IMR-90 (cell line): ENCODE measurements at regions not wholly inside any gene's neighbourhood (a gene's known extent, or its start where the extent isn't known, plus 50 kb on each side); places are given as distances from the start of the nearest gene placed in this dataset.

Experiments used
- BHLHE40 ChIP-seq: fragments of 150-350 bp; IDR thresholded peaks from 2 replicates; pipeline ENCODE4 v1.6.1; 2016; ENCODE audit warnings: mild to moderate bottlenecking, low read depth, low read length
- CEBPB ChIP-seq: IDR thresholded peaks from 2 replicates; pipeline ENCODE4 v1.6.1; 2012; ENCODE audit warnings: low read depth, low read length, improper control_type of control experiment
- CTCF ChIP-seq: conservative IDR thresholded peaks from 2 replicates; pipeline ENCODE4 v1.5.1; 2012; ENCODE audit warnings: mild to moderate bottlenecking, low read depth, low read length, improper control_type of control experiment
- ELK1 ChIP-seq: fragments of 150-350 bp; IDR thresholded peaks from 2 replicates; pipeline ENCODE4 v1.6.1; 2016; ENCODE audit warnings: low read depth, mild to moderate bottlenecking, low read length, moderate library complexity, borderline replicate concordance
- FOS ChIP-seq: fragments of 150-350 bp; IDR thresholded peaks from 2 replicates; pipeline ENCODE4 v1.6.1; 2016; ENCODE audit warnings: low read depth, low read length
- MAZ ChIP-seq: IDR thresholded peaks from 2 replicates; pipeline ENCODE4 v1.6.1; 2012; ENCODE audit warnings: low read depth, mild to moderate bottlenecking, low read length, improper control_type of control experiment, moderate library complexity, borderline replicate concordance
- MXI1 ChIP-seq: IDR thresholded peaks from 2 replicates; pipeline ENCODE4 v1.6.1; 2012; ENCODE audit warnings: low read depth, mild to moderate bottlenecking, low read length, moderate library complexity, borderline replicate concordance
- POLR2A ChIP-seq: IDR thresholded peaks from 2 replicates; pipeline ENCODE4 v1.6.1; 2012; ENCODE audit warnings: mild to moderate bottlenecking, low read depth, low read length
- RAD21 ChIP-seq: IDR thresholded peaks from 2 replicates; pipeline ENCODE4 v1.6.1; 2012; ENCODE audit warnings: low read length, improper control_type of control experiment
- RCOR1 ChIP-seq: IDR thresholded peaks from 2 replicates; pipeline ENCODE4 v1.6.1; 2012; ENCODE audit warnings: mild to moderate bottlenecking, low read length, improper control_type of control experiment; ENCODE audit not compliant: insufficient replicate concordance
- RFX5 ChIP-seq: IDR thresholded peaks from 2 replicates; pipeline ENCODE4 v1.8.0; 2012; ENCODE audit warnings: low read depth, mild to moderate bottlenecking, low read length, moderate library complexity
- USF2 ChIP-seq: fragments of 150-350 bp; IDR thresholded peaks from 2 replicates; pipeline ENCODE4 v1.6.1; 2017; ENCODE audit warnings: mild to moderate bottlenecking, antibody characterized with exemption, low read length, low read depth

- no peak for TF ChIP-seq ELK1
- no peak for TF ChIP-seq MXI1
- TF ChIP-seq CTCF, result no peak
- no peak for TF ChIP-seq USF2
- TF ChIP-seq FOS, result no peak
- TF ChIP-seq RAD21, result no peak
- TF ChIP-seq MAZ, result no peak
- no peak for TF ChIP-seq RCOR1
- TF ChIP-seq POLR2A, result no peak
- TF ChIP-seq RFX5, result no peak
- no peak for TF ChIP-seq BHLHE40
- TF ChIP-seq CEBPB, result no peak
These were observed 182.6 kb downstream of the TTLL2 start for GRCh38 chr6:167507376-167507945.
